HG03378 (cell line): ENCODE measurements at regions not wholly inside any gene's neighbourhood (a gene's known extent, or its start where the extent isn't known, plus 50 kb on each side); places are given as distances from the start of the nearest gene placed in this dataset.
"Not testable (repeated sequence)": the region's sequence is repeated elsewhere in the genome, so short reads cannot be mapped to it uniquely, and the experiment has no call there.

Experiments used
- ATAC-seq: cut with Tn5 transposase; IDR thresholded peaks from one replicate; pipeline ENCODE4 v1.9.1; 2021; ENCODE audit warnings: mild to moderate bottlenecking, moderate library complexity; ENCODE audit not compliant: unreplicated experiment

DNA sequence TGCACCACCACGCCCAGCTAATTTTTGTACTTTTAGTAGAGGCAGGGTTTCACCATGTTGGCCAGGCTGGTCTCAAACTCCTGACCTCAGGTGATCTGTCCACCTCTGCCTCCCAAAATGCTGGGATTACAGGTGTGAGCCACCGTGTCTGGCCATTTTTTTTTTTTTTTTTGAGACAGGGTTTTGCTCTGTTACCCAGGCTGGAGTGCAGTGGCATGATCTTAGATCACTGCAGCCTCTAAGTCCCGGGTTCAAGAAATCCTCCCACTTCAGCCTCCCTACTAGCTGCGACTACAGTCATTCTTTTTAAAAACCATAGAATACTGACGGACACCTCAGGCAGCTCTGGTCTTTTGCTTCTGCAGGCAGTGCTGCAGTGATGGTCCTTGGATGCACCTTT lies 54.9 kb upstream of the PTPN1 start:
- ATAC-seq = not testable (repeated sequence)

DNA sequence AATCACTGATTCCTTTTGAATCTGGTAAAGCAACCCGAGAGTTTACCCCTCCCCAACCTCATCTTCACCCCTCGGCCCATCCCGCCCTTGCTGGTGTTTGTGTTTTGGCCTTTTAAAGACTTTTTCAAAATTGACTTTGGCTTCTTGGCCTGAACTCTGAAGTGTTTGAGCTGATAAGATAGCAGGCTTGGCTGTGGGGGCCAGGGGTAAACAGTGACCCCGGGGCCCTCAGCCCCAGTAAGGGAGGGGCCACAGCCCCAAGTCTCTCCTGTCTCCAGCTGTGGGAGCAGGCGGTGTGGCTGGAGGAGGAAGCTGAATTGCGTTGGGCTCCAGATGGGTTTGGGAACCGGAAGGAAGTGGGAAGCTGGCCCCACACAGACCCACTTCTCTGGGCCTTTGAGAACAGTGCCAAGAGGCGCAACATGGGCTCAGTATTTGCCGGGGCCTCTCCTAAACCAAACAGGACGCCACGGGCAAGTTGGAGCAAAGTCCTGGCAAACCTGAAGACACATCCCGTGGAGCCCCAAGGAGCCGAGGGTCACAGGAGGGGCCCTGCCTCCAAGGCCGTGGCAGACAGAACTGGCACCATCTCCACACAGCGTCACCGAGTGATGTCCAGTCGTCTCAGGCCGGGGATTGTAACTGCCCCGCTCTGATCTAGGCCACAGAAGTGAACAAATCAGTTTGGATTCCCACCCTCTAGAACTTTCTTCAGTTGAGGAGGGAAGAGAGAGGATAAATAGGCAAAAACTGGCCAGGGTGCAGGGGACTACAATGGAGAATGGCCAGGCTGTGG lies 54.3 kb upstream of the PTPN1 start:
- ATAC-seq = no peak

DNA sequence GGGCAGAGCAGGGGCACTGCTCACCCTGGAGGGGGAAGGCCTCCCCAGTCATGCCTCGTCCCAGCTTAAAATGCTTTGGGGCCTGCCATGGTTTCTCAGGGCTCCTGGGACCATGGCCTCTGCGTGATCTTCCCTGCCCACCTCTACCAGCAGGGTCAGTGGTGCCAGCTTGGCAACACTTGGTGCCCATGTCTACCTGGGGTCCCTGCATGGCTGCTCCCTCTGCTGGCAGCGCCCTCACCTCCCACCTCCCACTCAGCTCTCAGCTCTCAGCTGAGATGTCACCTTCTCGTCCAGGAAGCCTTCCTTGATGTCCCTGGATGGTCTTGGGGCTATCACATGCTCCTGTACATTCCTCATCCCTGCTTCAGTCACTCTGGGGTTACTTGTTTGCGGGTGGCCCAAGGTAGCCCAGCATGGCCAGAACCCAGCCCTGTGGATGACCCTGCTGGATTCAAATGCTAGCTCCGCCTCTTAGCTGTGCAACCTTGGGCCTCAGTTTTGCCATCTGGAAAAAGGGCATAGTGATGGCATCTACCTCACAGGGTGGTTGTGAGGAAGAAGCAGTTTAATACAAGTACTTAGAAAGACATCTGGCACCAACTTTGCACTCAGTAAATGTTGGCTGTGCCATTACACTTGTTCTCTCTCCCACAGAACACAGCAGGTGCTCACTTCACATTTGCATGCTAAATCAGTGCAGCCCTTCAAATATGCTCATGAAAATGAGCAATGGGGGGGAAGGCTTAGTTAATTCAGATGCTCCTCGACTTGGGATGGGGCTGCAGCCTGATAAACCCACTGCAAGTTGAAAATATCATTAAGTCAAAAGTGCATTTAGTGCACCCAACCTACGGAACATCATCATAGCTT lies 53.5 kb upstream of the PTPN1 start:
- no peak for ATAC-seq

DNA sequence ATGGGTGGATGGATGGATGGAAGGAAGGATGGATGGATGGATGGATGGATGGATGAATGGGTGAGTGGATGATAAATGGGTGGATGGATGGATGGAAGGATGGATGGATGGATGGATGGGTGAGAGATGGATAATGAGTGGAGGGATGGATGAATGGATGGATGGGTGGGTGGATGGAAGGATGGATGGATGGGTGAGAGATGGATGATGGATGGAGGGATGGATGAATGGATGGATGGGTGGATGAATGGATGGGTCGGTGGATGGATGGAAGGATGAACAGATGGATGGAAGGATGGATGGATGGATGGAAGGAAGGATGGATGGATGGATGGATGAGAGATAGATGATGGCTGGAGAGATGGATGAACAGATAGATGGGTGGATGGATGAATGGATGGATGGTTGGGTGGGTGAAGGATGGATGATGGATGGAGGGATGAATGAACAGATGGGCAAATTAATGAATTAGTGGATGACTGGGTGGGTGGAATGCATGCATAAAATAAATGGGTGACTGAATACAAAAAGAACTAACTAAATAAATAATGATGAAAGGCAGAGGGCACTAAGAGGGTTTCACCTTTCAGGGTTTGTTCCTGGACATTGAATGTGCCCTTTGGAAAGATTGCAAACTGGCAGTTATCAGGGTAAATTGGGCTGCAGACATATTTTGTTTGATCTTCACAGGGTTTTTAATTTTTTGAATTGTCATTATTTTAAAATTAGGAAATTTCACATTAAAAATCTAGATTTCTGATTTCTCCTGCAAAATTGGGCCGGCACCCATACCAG lies 50.9 kb upstream of the PTPN1 start:
- ATAC-seq = no peak

DNA sequence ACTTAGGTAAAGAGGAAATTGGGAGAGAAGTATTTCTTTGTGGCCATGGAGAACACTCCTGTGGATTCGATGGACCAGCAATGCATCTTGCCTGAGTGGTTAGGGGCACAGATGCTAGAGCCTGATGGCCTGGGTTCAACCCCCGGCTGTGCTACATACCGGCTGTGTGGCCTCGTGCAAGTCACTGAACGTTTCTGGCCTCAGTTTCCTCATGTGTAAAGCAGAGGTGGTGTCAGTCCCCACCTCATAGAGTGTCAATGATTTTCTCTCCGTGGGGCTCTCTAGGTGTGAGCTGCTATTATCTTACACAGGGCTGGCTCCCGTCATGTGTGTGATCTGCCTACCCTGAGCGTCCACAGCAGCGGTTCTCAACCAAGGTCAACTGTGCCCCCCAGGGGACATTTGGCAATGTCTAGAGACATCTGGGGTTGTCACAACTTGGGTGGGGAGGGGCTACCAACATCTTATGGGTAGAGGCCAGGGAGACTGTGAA lies 50.0 kb upstream of the PTPN1 start:
- ATAC-seq = no peak
